ENCODE measurements at regions not wholly inside any gene's neighbourhood (a gene's known extent, or its start where the extent isn't known, plus 50 kb on each side); places are given as distances from the start of the nearest gene placed in this dataset.
"Not testable (repeated sequence)": the region's sequence is repeated elsewhere in the genome, so short reads cannot be mapped to it uniquely, and the experiment has no call there.

- H3K27me3 ChIP-seq (ENCODE audit: control insufficient read depth in 1 of 2, insufficient read depth in 2 of 2, low read length in 2 of 2); POLR2A ChIA-PET; H3K36me3 Mint-ChIP-seq (ENCODE audit: low read depth); ATAC-seq (ENCODE audit: poor library complexity); H3K9me3 ChIP-seq (ENCODE audit: control insufficient read depth in 1 of 2, insufficient read depth in 1 of 2, low read length in 2 of 2); H3K27ac ChIP-seq (ENCODE audit: low read depth in 1 of 2, low read length in 2 of 2); H3K4me3 ChIP-seq (ENCODE audit: low read length); H3K27ac Mint-ChIP-seq; H3K36me3 ChIP-seq (ENCODE audit: insufficient read depth, low read length); intact Hi-C loops (cut with DNase I, micrococcal nuclease); H3K4me1 Mint-ChIP-seq (ENCODE audit: low read depth); DNase-seq; H3K4me1 ChIP-seq (ENCODE audit: insufficient read depth, low read length); CTCF ChIA-PET; H3K27me3 Mint-ChIP-seq; H3K4me3 Mint-ChIP-seq: not testable (repeated sequence)
- peaks cover 24% of the 10 kb centered on the region for H3K9me3 Mint-ChIP-seq
These were observed 1100.1 kb downstream of the EPHA3 start for GRCh38 chr3:90207353-90208097.

- Mint-ChIP-seq H3K36me3 (ENCODE audit: low read depth) (no peaks in the 10 kb centered on the region), H3K4me1 (ENCODE audit: low read depth) (no peaks in the 10 kb centered on the region), H3K27me3 (no peaks in the 10 kb centered on the region), H3K9me3 (peaks cover 20% of the 10 kb centered on the region), H3K27ac (no peak overlapping the region), H3K4me3 (no peak overlapping the region)
- no peak for DNase-seq
- POLR2A ChIA-PET = no interaction called here
- no peak overlapping the region for H3K4me3 ChIP-seq (ENCODE audit: low read length)
- TF ChIP-seq CTCF (IDR thresholded peaks at IDR 0.05) = no peak
- no peaks in the 10 kb centered on the region for H3K27me3 ChIP-seq (ENCODE audit: control insufficient read depth in 1 of 2, insufficient read depth in 2 of 2, low read length in 2 of 2)
- no peak overlapping the region for H3K27ac ChIP-seq (ENCODE audit: low read depth in 1 of 2, low read length in 2 of 2)
- no peak for ATAC-seq (ENCODE audit: poor library complexity)
- H3K4me1 ChIP-seq (ENCODE audit: insufficient read depth, low read length) = no peaks in the 10 kb centered on the region
- CTCF ChIA-PET = no interaction called here
- no peaks in the 10 kb centered on the region for H3K36me3 ChIP-seq (ENCODE audit: insufficient read depth, low read length)
- intact Hi-C loops (cut with DNase I, micrococcal nuclease) = no loop called here
- H3K9me3 ChIP-seq (ENCODE audit: control insufficient read depth in 1 of 2, insufficient read depth in 1 of 2, low read length in 2 of 2) = peaks cover 0 to 8% of the 10 kb centered on the region in 2 experiments
These were observed 1114.5 kb downstream of the EPHA3 start for GRCh38 chr3:90221900-90222299.

GRCh38 chr3:90241481-90241880 is 1134.1 kb downstream of the EPHA3 start:
- no peak overlapping the region for H3K27ac Mint-ChIP-seq
- no peak for ATAC-seq (ENCODE audit: poor library complexity)
- intact Hi-C loops (cut with DNase I, micrococcal nuclease) = no loop called here
- ChIA-PET CTCF (no interaction called here), POLR2A (no interaction called here)
- no peaks in the 10 kb centered on the region for H3K36me3 Mint-ChIP-seq (ENCODE audit: low read depth)
- H3K9me3 Mint-ChIP-seq = peaks cover 26% of the 10 kb centered on the region
- Histone ChIP-seq H3K9me3 (ENCODE audit: control insufficient read depth in 1 of 2, insufficient read depth in 1 of 2, low read length in 2 of 2) (peaks cover 0 to 9% of the 10 kb centered on the region in 2 experiments), H3K4me1 (ENCODE audit: insufficient read depth, low read length) (no peaks in the 10 kb centered on the region), H3K4me3 (ENCODE audit: low read length) (no peak overlapping the region), H3K36me3 (ENCODE audit: insufficient read depth, low read length) (no peaks in the 10 kb centered on the region), H3K27ac (ENCODE audit: low read depth in 1 of 2, low read length in 2 of 2) (no peak overlapping the region), H3K27me3 (ENCODE audit: control insufficient read depth in 1 of 2, insufficient read depth in 2 of 2, low read length in 2 of 2) (no peaks in the 10 kb centered on the region)
- H3K4me3 Mint-ChIP-seq = no peak overlapping the region
- DNase-seq = no peak
- H3K27me3 Mint-ChIP-seq = no peaks in the 10 kb centered on the region
- no peaks in the 10 kb centered on the region for H3K4me1 Mint-ChIP-seq (ENCODE audit: low read depth)
- TF ChIP-seq CTCF (IDR thresholded peaks at IDR 0.05) = no peak

- CTCF ChIA-PET = no interaction called here
- ATAC-seq (ENCODE audit: poor library complexity) (no peak), DNase-seq (no peak)
- intact Hi-C loops (cut with DNase I, micrococcal nuclease) = no loop called here
- no peak for TF ChIP-seq CTCF (IDR thresholded peaks at IDR 0.05)
- POLR2A ChIA-PET = no interaction called here
- Mint-ChIP-seq H3K27me3 (no peaks in the 10 kb centered on the region), H3K9me3 (peaks cover 9% of the 10 kb centered on the region), H3K27ac (no peak overlapping the region), H3K4me1 (ENCODE audit: low read depth) (no peaks in the 10 kb centered on the region), H3K36me3 (ENCODE audit: low read depth) (no peaks in the 10 kb centered on the region), H3K4me3 (no peak overlapping the region)
- H3K4me1 ChIP-seq (ENCODE audit: insufficient read depth, low read length) = no peaks in the 10 kb centered on the region
- no peak overlapping the region for H3K4me3 ChIP-seq (ENCODE audit: low read length)
- H3K36me3 ChIP-seq (ENCODE audit: insufficient read depth, low read length) = no peaks in the 10 kb centered on the region
- H3K9me3 ChIP-seq (ENCODE audit: control insufficient read depth in 1 of 2, insufficient read depth in 1 of 2, low read length in 2 of 2) = peaks cover 0 to 9% of the 10 kb centered on the region in 2 experiments
- H3K27me3 ChIP-seq (ENCODE audit: control insufficient read depth in 1 of 2, insufficient read depth in 2 of 2, low read length in 2 of 2) = no peaks in the 10 kb centered on the region
- no peak overlapping the region for H3K27ac ChIP-seq (ENCODE audit: low read depth in 1 of 2, low read length in 2 of 2)
These were observed 1145.7 kb downstream of the EPHA3 start for GRCh38 chr3:90253131-90253530.
